DND-41 (cell line): ENCODE measurements at regions not wholly inside any gene's neighbourhood (a gene's known extent, or its start where the extent isn't known, plus 50 kb on each side); places are given as distances from the start of the nearest gene placed in this dataset.

Source experiments
- EZH2 ChIP-seq: IDR thresholded peaks from 3 replicates; pipeline ENCODE4 v1.6.1; 2012; ENCODE audit warnings: borderline replicate concordance, low read depth, mild to moderate bottlenecking, moderate library complexity, low read length, inconsistent platforms; ENCODE audit not compliant: severe bottlenecking
- TF ChIP-seq, protein P1 (sequence below): IDR thresholded peaks from 2 replicates; pipeline ENCODE4 v1.5.1; 2012; ENCODE audit warnings: borderline replicate concordance, low read length, moderate library complexity, mild to moderate bottlenecking; ENCODE audit not compliant: poor library complexity, severe bottlenecking; ENCODE audit errors: extremely low read depth

DNA sequence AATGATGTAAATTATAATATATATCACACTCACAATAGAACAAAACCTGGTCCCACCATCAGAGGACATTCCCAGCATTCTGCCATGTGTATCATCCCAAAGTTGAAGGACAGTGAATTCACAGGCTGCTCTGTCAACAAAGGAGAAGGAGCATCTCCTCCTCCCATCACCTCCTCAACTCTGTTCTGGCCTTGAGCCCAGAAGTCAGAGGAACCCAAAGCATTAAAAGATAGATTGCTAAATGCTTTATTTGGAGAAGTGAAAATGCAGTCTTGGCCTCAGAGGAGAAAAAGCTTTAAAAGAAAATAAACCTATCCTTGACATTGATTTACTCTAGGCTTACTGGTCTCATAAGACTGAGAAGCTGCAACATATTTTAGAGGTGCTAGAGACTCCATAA lies 268.8 kb upstream of the RASGEF1B start:
- TF ChIP-seq, protein P1, sequence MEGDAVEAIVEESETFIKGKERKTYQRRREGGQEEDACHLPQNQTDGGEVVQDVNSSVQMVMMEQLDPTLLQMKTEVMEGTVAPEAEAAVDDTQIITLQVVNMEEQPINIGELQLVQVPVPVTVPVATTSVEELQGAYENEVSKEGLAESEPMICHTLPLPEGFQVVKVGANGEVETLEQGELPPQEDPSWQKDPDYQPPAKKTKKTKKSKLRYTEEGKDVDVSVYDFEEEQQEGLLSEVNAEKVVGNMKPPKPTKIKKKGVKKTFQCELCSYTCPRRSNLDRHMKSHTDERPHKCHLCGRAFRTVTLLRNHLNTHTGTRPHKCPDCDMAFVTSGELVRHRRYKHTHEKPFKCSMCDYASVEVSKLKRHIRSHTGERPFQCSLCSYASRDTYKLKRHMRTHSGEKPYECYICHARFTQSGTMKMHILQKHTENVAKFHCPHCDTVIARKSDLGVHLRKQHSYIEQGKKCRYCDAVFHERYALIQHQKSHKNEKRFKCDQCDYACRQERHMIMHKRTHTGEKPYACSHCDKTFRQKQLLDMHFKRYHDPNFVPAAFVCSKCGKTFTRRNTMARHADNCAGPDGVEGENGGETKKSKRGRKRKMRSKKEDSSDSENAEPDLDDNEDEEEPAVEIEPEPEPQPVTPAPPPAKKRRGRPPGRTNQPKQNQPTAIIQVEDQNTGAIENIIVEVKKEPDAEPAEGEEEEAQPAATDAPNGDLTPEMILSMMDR, result no peak
- TF ChIP-seq EZH2, result no peak
